Rectal smooth muscle tissue (tissue), 1 donor: ENCODE measurements at regions not wholly inside any gene's neighbourhood (a gene's known extent, or its start where the extent isn't known, plus 50 kb on each side); places are given as distances from the start of the nearest gene placed in this dataset.

Experiments used
- H3K27ac ChIP-seq: one replicate; pipeline ENCODE4 v1.7.0; 2013; ENCODE audit warnings: low read depth, low read length, inconsistent platforms
- H3K27me3 ChIP-seq: one replicate; pipeline ENCODE4 v1.7.0; 2013; ENCODE audit warnings: low read length; ENCODE audit not compliant: control insufficient read depth, insufficient read depth
- H3K36me3 ChIP-seq: one replicate; pipeline ENCODE4 v1.7.0; 2013; ENCODE audit warnings: low read length; ENCODE audit not compliant: control insufficient read depth, insufficient read depth
- H3K4me1 ChIP-seq: one replicate; pipeline ENCODE4 v1.7.0; 2013; ENCODE audit warnings: low read length; ENCODE audit not compliant: control insufficient read depth, insufficient read depth
- H3K4me3 ChIP-seq: one replicate; pipeline ENCODE4 v1.7.0; 2013; ENCODE audit warnings: low read length
- H3K9ac ChIP-seq: one replicate; pipeline ENCODE4 v1.7.0; 2013; ENCODE audit warnings: low read length

DNA sequence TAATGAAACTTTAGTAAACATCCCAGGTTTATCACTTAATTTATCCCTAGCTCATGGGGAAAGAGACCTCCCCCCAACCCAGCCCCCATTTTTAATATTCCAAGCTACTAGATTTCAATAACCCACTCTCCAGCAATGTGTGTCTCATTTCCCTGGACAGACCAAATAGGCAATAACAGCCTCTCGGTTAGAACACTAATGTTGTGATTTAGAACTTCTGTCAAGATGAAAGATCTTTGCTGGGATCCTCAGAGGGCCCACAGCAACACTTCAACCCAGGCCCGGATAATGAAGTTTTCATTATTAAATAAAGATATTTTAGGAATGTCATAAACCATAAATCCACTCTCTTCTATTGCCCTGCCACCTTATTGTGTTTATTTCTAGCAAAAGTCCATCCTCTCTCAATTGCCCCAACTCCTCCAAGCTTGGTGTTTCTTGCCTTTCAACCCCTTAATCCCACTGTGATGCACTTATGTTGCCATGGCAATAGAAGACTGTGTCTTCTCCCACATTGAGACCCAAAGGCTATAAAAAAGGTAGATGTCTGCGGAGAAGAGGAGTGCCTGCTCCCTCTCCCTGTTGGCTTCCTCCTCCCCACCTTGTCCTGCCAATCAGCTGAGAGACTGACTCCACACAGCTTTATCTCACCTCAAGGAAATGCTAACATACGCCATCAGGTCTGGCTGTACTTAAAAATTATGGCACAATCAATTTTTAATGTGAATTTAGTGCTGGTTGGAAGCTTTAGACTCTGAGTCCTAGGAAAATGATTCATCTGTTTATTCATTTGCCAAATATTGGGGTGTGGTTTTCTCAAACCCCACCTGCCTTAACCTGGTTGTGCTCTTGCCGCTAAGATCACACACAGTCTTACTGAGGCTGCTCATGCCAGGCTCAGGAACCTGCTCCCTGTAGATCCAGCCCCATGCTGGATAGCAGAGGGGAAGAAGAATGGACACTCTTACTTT lies 258.3 kb upstream of the CAMK1G start:
- no peaks in the 10 kb centered on the region for H3K4me1 ChIP-seq
- H3K36me3 ChIP-seq, result no peaks in the 10 kb centered on the region
- H3K9ac ChIP-seq, result no peak overlapping the region
- H3K27ac ChIP-seq, result no peak overlapping the region
- no peaks in the 10 kb centered on the region for H3K27me3 ChIP-seq
- H3K4me3 ChIP-seq, result no peak overlapping the region

DNA sequence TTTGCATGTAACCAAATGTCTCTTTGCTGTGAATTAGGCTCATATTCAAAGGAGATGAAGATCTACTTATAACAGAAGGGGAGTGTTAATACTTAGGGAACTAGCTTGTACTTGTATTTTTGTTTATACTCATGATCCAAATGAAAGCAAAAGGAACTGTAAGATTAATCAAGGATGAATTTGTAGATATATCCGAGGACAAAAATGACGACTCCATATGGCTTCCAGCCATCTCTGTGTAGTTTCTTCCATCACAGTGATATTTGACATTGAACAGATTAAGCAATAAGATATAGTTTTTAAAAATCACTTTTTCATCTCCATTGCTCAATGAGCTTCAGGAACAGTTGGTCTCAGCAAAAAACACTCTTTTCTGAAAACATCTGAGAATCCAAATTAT lies 257.4 kb upstream of the CAMK1G start:
- no peak overlapping the region for H3K4me3 ChIP-seq
- H3K27me3 ChIP-seq, result no peaks in the 10 kb centered on the region
- H3K27ac ChIP-seq, result no peak overlapping the region
- H3K36me3 ChIP-seq, result no peaks in the 10 kb centered on the region
- H3K9ac ChIP-seq, result no peak overlapping the region
- no peaks in the 10 kb centered on the region for H3K4me1 ChIP-seq

DNA sequence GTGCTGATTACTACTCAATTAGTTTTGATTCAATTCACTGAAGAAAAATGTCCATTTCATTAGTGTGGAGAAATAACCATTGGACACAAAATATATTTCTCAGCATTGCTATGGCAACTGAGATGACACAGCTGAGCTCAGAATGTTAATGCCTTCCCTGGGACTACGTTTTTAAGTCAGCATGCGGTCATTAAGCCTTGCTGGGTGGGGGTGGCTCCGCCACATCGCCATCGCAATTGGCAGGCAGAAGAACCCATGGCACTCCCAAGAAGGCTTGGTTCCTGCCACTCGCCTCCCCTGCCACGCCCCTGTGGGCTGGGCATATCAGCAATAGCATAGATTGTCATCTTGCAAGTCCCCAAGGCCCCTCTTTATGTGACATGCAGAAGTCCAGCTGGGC lies 256.7 kb upstream of the CAMK1G start:
- H3K9ac ChIP-seq, result no peak overlapping the region
- H3K27me3 ChIP-seq, result no peaks in the 10 kb centered on the region
- H3K4me1 ChIP-seq, result no peaks in the 10 kb centered on the region
- no peak overlapping the region for H3K4me3 ChIP-seq
- no peak overlapping the region for H3K27ac ChIP-seq
- no peaks in the 10 kb centered on the region for H3K36me3 ChIP-seq

DNA sequence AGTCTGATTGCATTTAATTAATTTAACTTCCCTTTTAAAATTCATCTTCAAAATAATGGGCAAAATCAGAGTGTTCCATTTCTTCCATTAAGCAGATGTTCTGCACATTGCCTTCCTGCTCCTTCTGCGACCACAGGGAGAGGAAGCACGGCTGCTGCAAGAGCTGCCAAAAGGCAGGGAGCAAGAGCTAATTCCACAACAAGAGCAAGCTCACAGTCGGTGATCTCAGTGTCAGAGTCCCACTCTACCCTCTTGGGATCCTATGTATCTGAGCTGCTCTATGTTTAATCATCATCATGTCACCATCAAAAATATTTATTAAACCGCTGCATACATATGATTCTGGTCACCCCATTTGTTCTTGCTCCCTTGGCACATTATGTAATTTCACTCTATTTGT lies 255.3 kb upstream of the CAMK1G start:
- Histone ChIP-seq H3K27me3 (no peaks in the 10 kb centered on the region), H3K9ac (no peak overlapping the region), H3K4me1 (no peaks in the 10 kb centered on the region), H3K27ac (no peak overlapping the region), H3K4me3 (no peak overlapping the region), H3K36me3 (no peaks in the 10 kb centered on the region)

DNA sequence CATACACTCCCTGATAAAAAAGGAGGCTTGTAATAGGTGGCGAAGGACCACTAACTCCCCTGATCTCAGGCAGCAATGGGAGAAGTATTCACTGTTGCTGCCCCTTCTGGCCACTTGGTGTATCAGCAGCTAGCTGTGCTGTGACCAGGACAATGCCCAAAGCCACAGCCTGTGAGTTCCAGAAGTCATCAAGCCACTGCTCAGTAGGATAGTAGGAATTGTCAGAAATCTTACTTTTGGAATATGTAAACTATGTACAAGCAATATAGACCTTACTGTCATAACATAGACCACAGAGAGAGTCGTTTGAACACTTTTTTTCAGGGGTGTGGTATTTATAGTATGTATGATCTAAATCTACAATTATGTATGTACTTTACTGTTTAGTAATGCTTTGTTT lies 248.3 kb upstream of the CAMK1G start:
- Histone ChIP-seq H3K36me3 (no peaks in the 10 kb centered on the region), H3K4me3 (no peak overlapping the region), H3K27me3 (no peaks in the 10 kb centered on the region), H3K4me1 (no peaks in the 10 kb centered on the region), H3K27ac (no peak overlapping the region), H3K9ac (no peak overlapping the region)

DNA sequence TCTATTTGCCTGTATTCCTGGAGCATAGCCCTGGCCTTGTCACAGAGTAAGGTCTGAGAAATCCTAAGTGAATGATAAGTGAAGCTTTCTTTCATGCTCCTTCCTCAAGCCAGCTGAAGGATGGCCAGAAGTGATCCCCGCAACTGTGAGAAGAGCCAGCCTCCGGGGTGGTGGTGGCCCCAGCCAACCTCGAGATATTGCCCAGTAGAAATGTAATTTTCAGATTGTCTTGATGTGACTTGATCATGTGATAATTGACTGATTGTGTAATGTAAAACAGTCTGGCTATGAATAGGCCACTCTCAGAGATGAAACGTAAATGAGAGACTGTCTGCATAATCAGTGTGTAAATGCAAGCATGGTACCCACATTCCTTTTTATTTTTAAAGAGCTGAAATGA lies 242.4 kb upstream of the CAMK1G start:
- Histone ChIP-seq H3K27ac (no peak overlapping the region), H3K9ac (no peak overlapping the region), H3K4me3 (no peak overlapping the region), H3K27me3 (no peaks in the 10 kb centered on the region), H3K36me3 (no peaks in the 10 kb centered on the region), H3K4me1 (no peaks in the 10 kb centered on the region)

DNA sequence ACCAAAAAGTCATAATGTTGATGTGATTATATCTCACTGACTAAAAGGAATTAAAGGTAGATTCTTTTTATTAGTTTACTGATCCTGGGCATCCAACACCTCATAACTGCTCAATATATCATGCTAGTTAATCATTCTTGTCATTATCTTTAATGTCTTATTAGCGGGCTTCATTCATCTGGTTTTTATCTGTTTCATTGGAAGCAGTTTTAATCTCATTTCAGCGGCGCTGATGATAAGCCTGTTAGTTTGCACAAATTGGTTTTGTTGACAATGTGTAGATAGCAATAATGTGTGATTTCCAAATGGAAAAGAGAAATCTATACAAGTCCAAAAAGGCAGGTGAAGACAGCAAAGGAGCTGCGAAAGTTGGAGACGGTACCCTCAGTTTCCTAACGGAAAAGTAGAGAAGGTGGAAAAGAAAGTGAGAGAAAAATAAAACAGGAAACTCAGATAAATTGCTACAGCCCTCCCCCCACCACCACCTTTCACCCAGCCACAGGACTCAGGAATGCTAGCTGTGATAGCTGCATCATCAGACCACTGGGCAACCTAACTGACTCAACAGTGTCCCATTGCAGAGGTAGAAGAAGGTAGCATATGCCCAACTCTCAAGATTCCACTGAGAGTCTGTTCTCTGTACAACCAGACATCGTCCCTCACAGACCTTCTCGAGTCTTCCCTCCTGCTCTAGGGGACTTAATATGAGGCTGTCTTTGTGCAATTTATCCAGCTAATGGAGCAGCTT lies 241.7 kb upstream of the CAMK1G start:
- Histone ChIP-seq H3K27me3 (no peaks in the 10 kb centered on the region), H3K4me1 (no peaks in the 10 kb centered on the region), H3K27ac (no peak overlapping the region), H3K36me3 (no peaks in the 10 kb centered on the region), H3K9ac (no peak overlapping the region), H3K4me3 (no peak overlapping the region)

DNA sequence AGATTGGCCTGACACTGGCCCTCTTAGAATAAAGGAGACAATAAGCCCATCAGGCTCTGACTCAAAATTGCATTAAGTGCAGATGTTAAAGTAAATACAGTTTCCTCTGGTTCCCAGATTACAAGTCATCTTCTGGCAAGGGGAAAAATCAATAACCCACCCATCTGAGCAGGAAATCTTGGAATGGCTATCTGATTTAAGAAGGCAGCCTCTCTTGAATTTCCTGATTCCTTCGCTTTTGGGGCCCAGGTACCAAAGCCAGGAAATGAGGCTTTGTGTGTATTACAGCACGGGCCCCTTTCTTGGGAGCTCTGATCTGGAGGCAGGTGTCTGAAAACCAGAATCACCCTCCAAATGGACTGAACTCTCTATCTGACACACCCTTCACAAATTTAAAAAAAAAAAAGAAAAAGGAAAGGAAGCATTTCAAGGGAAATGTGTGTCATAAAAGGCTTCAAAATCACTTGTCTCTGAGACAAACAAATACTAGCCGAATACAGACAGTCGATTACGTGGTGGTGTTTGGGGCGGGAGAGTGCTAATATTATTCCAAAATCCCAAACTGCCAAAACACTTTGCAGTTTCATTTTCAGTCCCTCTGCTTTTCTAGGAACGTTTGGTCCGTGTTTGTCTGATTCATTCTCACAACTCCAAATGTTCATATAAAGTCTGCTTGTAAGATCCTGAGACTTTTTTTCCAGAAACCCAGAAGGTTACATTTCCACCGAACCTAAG lies 240.9 kb upstream of the CAMK1G start:
- no peaks in the 10 kb centered on the region for H3K4me1 ChIP-seq
- no peak overlapping the region for H3K4me3 ChIP-seq
- H3K36me3 ChIP-seq, result no peaks in the 10 kb centered on the region
- no peaks in the 10 kb centered on the region for H3K27me3 ChIP-seq
- H3K9ac ChIP-seq, result no peak overlapping the region
- H3K27ac ChIP-seq, result no peak overlapping the region

DNA sequence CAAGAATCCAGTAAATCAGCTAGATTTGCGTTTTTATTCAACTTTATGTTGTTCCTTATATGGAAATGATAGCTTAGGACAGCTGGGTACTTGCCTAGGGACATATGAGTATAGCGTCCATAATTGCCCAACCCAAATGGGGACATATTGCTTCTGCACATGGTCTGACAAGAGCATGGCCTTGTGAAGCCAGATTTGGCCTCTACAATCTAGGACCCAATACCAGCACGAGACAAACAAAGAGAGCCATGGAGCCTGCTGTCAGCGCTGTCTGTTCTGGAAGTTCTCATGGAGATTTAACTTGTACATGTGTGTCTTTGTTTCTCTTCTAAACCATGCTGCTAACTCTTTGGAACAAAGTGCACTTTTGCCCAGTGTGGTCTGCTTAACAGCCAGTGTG lies 240.0 kb upstream of the CAMK1G start:
- H3K4me3 ChIP-seq, result no peak overlapping the region
- H3K27ac ChIP-seq, result no peak overlapping the region
- no peaks in the 10 kb centered on the region for H3K36me3 ChIP-seq
- no peaks in the 10 kb centered on the region for H3K27me3 ChIP-seq
- no peak overlapping the region for H3K9ac ChIP-seq
- no peaks in the 10 kb centered on the region for H3K4me1 ChIP-seq

DNA sequence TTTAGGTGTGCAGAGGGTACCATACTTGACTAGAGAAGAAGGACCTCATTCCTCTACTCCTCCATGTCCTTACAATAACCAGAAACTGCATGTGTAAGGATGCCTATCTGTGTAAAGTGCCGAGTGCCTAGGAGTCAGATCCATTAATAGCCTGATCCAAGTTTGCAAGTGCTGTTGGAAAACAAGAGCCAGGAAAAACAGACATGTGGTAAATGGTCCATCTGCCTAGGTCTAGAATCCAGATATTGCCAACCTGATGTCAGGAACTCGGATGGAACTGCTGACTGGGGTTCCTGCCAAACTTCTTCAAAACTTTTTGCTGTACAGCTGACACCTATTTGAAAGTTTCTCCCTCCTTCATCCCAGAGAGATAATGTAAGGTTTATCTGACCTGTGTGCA lies 239.4 kb upstream of the CAMK1G start:
- H3K36me3 ChIP-seq, result no peaks in the 10 kb centered on the region
- no peak overlapping the region for H3K27ac ChIP-seq
- H3K27me3 ChIP-seq, result no peaks in the 10 kb centered on the region
- no peak overlapping the region for H3K9ac ChIP-seq
- H3K4me1 ChIP-seq, result no peaks in the 10 kb centered on the region
- H3K4me3 ChIP-seq, result no peak overlapping the region

DNA sequence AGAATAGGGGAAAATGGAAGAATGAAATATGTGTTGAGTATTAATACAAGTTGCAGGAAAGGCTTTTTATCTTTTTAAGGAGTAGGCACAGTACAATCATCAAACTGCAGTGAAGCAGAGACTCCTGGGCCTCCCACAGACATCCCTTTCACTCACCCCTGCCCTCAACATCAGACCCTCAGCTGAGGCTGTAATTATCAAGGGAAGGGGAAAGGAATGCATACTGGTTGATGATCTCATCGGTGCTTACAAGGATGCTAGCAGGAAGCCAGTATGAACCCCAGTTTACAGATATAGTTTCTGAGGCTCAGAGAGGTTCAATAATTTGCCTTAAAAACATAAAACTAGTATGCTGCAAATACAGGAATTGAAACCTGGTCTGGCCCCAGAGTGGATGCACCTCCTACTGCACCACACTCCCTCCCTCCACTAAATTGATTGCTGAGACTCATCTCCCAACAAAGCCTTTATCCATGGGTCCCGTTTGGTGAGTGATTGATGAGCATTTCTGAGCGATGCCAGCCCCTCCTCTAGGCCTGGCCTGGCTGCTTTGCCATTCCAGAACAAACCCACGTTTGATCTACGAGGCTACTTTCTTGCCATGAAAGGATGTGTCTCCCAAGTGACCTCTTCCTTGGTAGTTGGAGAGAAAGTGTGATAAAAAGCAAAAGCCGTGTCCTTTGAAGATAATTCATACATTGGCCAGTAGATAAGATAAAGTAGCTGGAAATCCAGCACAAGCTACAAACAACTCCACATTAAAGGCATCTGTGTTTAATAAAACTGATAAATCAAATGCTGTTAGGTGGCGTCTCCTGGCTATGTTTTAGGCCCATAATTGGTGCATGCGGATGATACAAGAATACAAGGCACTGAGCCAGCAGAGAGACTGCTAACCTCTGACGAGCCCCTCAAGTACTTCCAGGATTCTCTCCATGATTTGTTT lies 233.9 kb upstream of the CAMK1G start:
- Histone ChIP-seq H3K27me3 (no peaks in the 10 kb centered on the region), H3K4me3 (no peak overlapping the region), H3K36me3 (no peaks in the 10 kb centered on the region), H3K4me1 (peaks cover 6% of the 10 kb centered on the region), H3K9ac (no peak overlapping the region), H3K27ac (peak overlapping the region; percentile 29)
